ENCODE measurements at regions not wholly inside any gene's neighbourhood (a gene's known extent, or its start where the extent isn't known, plus 50 kb on each side); places are given as distances from the start of the nearest gene placed in this dataset.

DNA sequence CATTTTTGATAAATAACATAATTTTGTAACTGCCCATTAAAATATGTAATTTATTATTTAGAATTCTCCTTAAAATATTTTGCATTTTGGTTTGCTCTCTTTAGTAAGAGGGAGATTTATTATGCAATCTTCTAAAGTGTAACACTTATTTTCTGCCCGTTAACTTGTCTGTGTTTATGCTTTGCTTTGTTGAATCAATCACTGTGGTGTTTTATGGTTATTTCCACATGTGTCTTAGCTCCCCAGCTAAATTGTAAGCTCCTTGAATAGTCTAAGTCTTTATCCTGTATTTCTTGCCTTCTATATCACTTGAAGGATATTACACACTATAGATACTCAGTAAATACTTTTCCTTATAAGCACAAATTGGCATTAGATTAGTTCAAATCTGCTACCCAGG lies 166.6 kb upstream of the SPRED2 start:
- ChIA-PET CTCF (no interaction called here), POLR2A (no interaction called here)
- no peaks in the 10 kb centered on the region for H3K27me3 Mint-ChIP-seq (ENCODE audit: low read depth)
- no peaks in the 10 kb centered on the region for H3K4me1 Mint-ChIP-seq
- peaks cover 3% of the 10 kb centered on the region; the same call in 1 of the 2 replicates for H3K9me3 Mint-ChIP-seq
- H3K27ac Mint-ChIP-seq = no peak overlapping the region
- ATAC-seq (no peak), DNase-seq (ENCODE audit: low spot score) (no peak)
- no peak overlapping the region for H3K4me3 Mint-ChIP-seq
- TF ChIP-seq SP1 (CRISPR knock-in tag; conservative IDR thresholded peaks at IDR 0.05) (no peak), SMAD3 (CRISPR knock-in tag; IDR thresholded peaks at IDR 0.05; ENCODE audit: borderline replicate concordance) (no peak), ESRRA (CRISPR knock-in tag; IDR thresholded peaks at IDR 0.05; ENCODE audit: borderline replicate concordance) (no peak), ZNF138 (CRISPR knock-in tag; conservative IDR thresholded peaks at IDR 0.05) (no peak)
- TF ChIP-seq, protein P1, sequence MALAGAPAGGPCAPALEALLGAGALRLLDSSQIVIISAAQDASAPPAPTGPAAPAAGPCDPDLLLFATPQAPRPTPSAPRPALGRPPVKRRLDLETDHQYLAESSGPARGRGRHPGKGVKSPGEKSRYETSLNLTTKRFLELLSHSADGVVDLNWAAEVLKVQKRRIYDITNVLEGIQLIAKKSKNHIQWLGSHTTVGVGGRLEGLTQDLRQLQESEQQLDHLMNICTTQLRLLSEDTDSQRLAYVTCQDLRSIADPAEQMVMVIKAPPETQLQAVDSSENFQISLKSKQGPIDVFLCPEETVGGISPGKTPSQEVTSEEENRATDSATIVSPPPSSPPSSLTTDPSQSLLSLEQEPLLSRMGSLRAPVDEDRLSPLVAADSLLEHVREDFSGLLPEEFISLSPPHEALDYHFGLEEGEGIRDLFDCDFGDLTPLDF (CRISPR knock-in tag; IDR thresholded peaks at IDR 0.05) = no peak
- H3K36me3 Mint-ChIP-seq = no peaks in the 10 kb centered on the region

DNA sequence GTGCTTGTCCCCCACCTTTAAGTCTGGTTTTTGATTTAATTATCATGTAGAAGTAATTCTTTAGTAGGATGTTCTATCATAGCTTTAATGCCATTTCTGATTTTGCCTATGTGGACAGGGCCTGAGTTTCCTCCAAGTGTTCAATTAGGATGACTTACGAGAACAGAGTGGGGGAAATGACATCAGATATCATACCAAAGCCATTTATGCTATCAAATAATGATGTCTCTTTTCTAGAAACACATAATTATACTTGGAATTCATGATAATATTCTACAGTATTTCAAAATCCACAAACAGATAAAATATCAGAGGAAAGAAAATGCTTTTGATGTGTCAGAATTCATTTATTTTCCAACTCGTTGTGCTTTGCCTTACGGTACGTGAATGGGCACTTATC lies 165.9 kb upstream of the SPRED2 start:
- H3K27ac Mint-ChIP-seq = no peak overlapping the region
- ChIA-PET CTCF (no interaction called here), POLR2A (no interaction called here)
- ATAC-seq = no peak
- H3K36me3 Mint-ChIP-seq = no peaks in the 10 kb centered on the region
- peaks cover 3% of the 10 kb centered on the region; the same call in 1 of the 2 replicates for H3K9me3 Mint-ChIP-seq
- TF ChIP-seq ZNF671 (CRISPR knock-in tag; IDR thresholded peaks at IDR 0.05) (no peak), ELF4 (CRISPR knock-in tag; IDR thresholded peaks at IDR 0.05; ENCODE audit: low read depth) (no peak), SOX15 (CRISPR knock-in tag; IDR thresholded peaks at IDR 0.05) (no peak), CREM (CRISPR knock-in tag; IDR thresholded peaks at IDR 0.05) (no peak), IRF2 (CRISPR knock-in tag; IDR thresholded peaks at IDR 0.05; ENCODE audit: borderline replicate concordance, low read depth) (no peak), ZBTB21 (CRISPR knock-in tag; IDR thresholded peaks at IDR 0.05; ENCODE audit: borderline replicate concordance) (no peak), KAT7 (CRISPR knock-in tag; IDR thresholded peaks at IDR 0.05; ENCODE audit: borderline replicate concordance) (no peak), ZNF138 (CRISPR knock-in tag; conservative IDR thresholded peaks at IDR 0.05) (no peak), MYBL2 (CRISPR knock-in tag; IDR thresholded peaks at IDR 0.05) (no peak)
- TF ChIP-seq, protein P1 (CRISPR knock-in tag; IDR thresholded peaks at IDR 0.05) = no peak
- TF ChIP-seq, protein P2, sequence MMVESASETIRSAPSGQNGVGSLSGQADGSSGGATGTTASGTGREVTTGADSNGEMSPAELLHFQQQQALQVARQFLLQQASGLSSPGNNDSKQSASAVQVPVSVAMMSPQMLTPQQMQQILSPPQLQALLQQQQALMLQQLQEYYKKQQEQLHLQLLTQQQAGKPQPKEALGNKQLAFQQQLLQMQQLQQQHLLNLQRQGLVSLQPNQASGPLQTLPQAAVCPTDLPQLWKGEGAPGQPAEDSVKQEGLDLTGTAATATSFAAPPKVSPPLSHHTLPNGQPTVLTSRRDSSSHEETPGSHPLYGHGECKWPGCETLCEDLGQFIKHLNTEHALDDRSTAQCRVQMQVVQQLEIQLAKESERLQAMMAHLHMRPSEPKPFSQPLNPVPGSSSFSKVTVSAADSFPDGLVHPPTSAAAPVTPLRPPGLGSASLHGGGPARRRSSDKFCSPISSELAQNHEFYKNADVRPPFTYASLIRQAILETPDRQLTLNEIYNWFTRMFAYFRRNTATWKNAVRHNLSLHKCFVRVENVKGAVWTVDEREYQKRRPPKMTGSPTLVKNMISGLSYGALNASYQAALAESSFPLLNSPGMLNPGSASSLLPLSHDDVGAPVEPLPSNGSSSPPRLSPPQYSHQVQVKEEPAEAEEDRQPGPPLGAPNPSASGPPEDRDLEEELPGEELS (CRISPR knock-in tag; IDR thresholded peaks at IDR 0.05) = no peak
- no peak for DNase-seq (ENCODE audit: low spot score)
- no peaks in the 10 kb centered on the region for H3K4me1 Mint-ChIP-seq
- no peaks in the 10 kb centered on the region for H3K27me3 Mint-ChIP-seq (ENCODE audit: low read depth)
- H3K4me3 Mint-ChIP-seq = no peak overlapping the region

DNA sequence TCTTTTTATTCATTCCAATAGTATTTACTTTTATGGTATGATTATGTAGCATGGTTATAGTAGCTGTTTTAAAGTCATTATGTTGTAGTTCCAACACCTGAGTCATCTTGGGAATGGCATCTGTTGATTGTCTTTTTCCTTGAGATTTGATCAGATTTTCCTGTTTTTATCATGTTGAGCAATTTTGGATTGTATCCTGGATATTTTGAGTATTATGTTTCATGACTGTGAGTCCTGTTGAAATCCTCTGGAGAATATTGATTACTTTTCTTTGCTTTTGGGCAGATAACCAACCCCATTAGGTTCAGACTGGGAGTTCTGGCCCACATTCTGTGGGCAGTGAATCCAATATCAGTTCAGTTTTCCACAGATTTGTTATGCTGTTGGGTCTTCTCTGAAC lies 163.2 kb upstream of the SPRED2 start:
- no peak overlapping the region for H3K4me3 Mint-ChIP-seq
- ATAC-seq (no peak), DNase-seq (ENCODE audit: low spot score) (no peak)
- H3K27ac Mint-ChIP-seq = no peak overlapping the region
- CTCF ChIA-PET = no interaction called here
- POLR2A ChIA-PET = no interaction called here
- no peaks in the 10 kb centered on the region for H3K4me1 Mint-ChIP-seq
- H3K9me3 Mint-ChIP-seq = no peaks in the 10 kb centered on the region
- no peaks in the 10 kb centered on the region for H3K36me3 Mint-ChIP-seq
- no peaks in the 10 kb centered on the region for H3K27me3 Mint-ChIP-seq (ENCODE audit: low read depth)
- TF ChIP-seq ATF1 (CRISPR knock-in tag; IDR thresholded peaks at IDR 0.05) (no peak), CBFB (CRISPR knock-in tag; IDR thresholded peaks at IDR 0.05; ENCODE audit: low read depth) (no peak), RELA (CRISPR knock-in tag; IDR thresholded peaks at IDR 0.05; ENCODE audit: borderline replicate concordance) (no peak), CREB1 (CRISPR knock-in tag; IDR thresholded peaks at IDR 0.05) (no peak), TEAD1 (CRISPR knock-in tag; IDR thresholded peaks at IDR 0.05) (no peak), SMAD3 (CRISPR knock-in tag; IDR thresholded peaks at IDR 0.05; ENCODE audit: borderline replicate concordance) (no peak)
- TF ChIP-seq, protein P1 (CRISPR knock-in tag; IDR thresholded peaks at IDR 0.05) = no peak
- TF ChIP-seq, protein P3, sequence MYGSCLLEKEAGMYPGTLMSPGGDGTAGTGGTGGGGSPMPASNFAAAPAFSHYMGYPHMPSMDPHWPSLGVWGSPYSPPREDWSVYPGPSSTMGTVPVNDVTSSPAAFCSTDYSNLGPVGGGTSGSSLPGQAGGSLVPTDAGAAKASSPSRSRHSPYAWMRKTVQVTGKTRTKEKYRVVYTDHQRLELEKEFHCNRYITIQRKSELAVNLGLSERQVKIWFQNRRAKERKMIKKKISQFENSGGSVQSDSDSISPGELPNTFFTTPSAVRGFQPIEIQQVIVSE (CRISPR knock-in tag; IDR thresholded peaks at IDR 0.05; ENCODE audit: borderline replicate concordance) = no peak
- TF ChIP-seq, protein P4, sequence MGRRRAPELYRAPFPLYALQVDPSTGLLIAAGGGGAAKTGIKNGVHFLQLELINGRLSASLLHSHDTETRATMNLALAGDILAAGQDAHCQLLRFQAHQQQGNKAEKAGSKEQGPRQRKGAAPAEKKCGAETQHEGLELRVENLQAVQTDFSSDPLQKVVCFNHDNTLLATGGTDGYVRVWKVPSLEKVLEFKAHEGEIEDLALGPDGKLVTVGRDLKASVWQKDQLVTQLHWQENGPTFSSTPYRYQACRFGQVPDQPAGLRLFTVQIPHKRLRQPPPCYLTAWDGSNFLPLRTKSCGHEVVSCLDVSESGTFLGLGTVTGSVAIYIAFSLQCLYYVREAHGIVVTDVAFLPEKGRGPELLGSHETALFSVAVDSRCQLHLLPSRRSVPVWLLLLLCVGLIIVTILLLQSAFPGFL (CRISPR knock-in tag; IDR thresholded peaks at IDR 0.05; ENCODE audit: borderline replicate concordance) = no peak
- TF ChIP-seq, protein P5, sequence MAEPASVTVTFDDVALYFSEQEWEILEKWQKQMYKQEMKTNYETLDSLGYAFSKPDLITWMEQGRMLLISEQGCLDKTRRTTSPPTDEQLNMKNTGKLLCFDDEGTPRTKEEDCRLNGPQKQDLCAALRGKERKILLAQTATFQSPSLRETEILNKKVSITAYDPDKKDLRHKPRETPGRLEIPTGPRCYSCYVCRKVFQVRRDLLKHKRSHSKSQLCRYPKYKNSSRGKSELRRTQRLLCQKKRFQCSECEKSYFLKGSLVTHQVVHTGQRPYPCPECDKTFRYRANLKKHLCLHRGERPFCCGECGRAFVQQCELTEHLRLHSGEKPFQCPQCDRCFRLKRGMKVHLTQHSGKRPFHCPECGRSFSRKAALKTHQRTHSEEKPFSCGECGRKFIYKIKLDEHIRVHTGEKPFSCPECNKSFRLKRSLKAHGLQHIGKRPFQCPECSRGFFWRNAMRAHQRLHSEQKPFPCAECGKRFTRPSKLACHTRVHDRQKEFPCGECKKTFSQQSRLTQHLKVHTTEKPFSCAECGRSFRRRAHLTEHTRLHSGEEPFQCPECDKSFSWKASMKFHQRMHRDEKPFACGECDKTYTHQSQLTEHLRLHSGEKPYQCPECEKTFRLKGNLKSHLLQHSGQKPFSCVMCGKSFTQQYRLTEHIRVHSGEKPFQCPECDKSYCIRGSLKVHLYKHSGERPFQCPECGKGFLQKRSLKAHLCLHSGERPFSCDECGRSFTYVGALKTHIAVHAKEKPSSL (CRISPR knock-in tag; conservative IDR thresholded peaks at IDR 0.05) = no peak

All from WTC11 (cell line).